Lung (tissue), 11 donors: ENCODE measurements at regions not wholly inside any gene's neighbourhood (a gene's known extent, or its start where the extent isn't known, plus 50 kb on each side); places are given as distances from the start of the nearest gene placed in this dataset.

Source experiments
- ATAC-seq: fragments of 200-7000 bp; cut with Tn5 transposase; one replicate; pipeline ENCODE4 v1.9.1; 2020; ENCODE audit warnings: moderate number of reproducible peaks; ENCODE audit not compliant: insufficient read depth, low FRiP score
- DNase-seq, 3 donors: peaks; one replicate each; pipeline ENCODE4 v3.0.0-alpha.2; 2013 to 2017
- H3K27ac ChIP-seq, 2 donors: one replicate each; pipeline ENCODE4 v1.5.1; 2013; ENCODE audit warnings: mild to moderate bottlenecking in 2 of 2, moderate library complexity in 2 of 2, control low read depth in 1 of 2, inconsistent platforms in 1 of 2, low read depth in 1 of 2, low read length in 1 of 2
- H3K27me3 ChIP-seq, 3 donors: one replicate each; pipeline ENCODE4 v1.5.1; 2013; ENCODE audit warnings: low read length in 2 of 3; ENCODE audit not compliant: control insufficient read depth in 3 of 3, insufficient read depth in 3 of 3
- H3K36me3 ChIP-seq, 4 donors: one replicate each; pipeline ENCODE4 v1.5.1; 2013; ENCODE audit warnings: low read length in 4 of 4, mild to moderate bottlenecking in 1 of 4, moderate library complexity in 1 of 4; ENCODE audit not compliant: control insufficient read depth in 4 of 4, insufficient read depth in 4 of 4
- H3K4me1 ChIP-seq, 5 donors: one replicate each; pipeline ENCODE4 v1.5.1; 2013; ENCODE audit warnings: low read length in 5 of 5, mild to moderate bottlenecking in 2 of 5, moderate library complexity in 1 of 5; ENCODE audit not compliant: control insufficient read depth in 5 of 5, insufficient read depth in 5 of 5
- H3K4me3 ChIP-seq: one replicate; pipeline ENCODE4 v1.5.1; 2013; ENCODE audit warnings: mild to moderate bottlenecking, control low read depth, moderate library complexity
- H3K9ac ChIP-seq, 2 donors: one replicate each; pipeline ENCODE4 v1.5.1; 2013; ENCODE audit warnings: low read length in 2 of 2, control low read depth in 1 of 2; ENCODE audit not compliant: insufficient read depth in 1 of 2
- H3K9me3 ChIP-seq, 4 donors: one replicate each; pipeline ENCODE4 v1.5.1; 2013; ENCODE audit warnings: low read length in 3 of 4, mild to moderate bottlenecking in 1 of 4, moderate library complexity in 1 of 4; ENCODE audit not compliant: control insufficient read depth in 4 of 4, insufficient read depth in 3 of 4
- WGBS, 2 donors: extraction: QIAGEN DNeasy Blood & Tissue Kit; methylation state at CpG; one replicate each; pipeline ENCODE4 v1.1.7; 2013; 5-methylcytosine and 5-hydroxymethylcytosine counted together
- TF ChIP-seq, protein P1 (sequence below): IDR thresholded peaks from 2 replicates; pipeline ENCODE4 v1.5.1; 2012; ENCODE audit warnings: mild to moderate bottlenecking; ENCODE audit errors: control extremely low read depth, extremely low read depth
- donor health status: control.
- donor health status: control.
- donor health status: Bipolar disorder and iron deficiency.
- donor health status: healthy.
- donor health status: DM: yes; HTN: yes; CAD: no.

GRCh38 chr2:71928734-71929481, 218.8 kb downstream of the CYP26B1 start:
- ATAC-seq (no peak), DNase-seq (no peak)
- H3K4me1 ChIP-seq, result peaks cover 0 to 7% (median 0%) of the 10 kb centered on the region in 5 donors
- H3K9me3 ChIP-seq, result no peaks in the 10 kb centered on the region
- H3K9ac ChIP-seq, result no peak overlapping the region
- H3K27ac ChIP-seq, result no peak overlapping the region
- no peaks in the 10 kb centered on the region for H3K36me3 ChIP-seq
- no peaks in the 10 kb centered on the region for H3K27me3 ChIP-seq
- 93 to 94% methylated on average over 11 of the region's 11 CpGs for WGBS, 2 donors
- H3K4me3 ChIP-seq, result no peak overlapping the region
- TF ChIP-seq, protein P1, sequence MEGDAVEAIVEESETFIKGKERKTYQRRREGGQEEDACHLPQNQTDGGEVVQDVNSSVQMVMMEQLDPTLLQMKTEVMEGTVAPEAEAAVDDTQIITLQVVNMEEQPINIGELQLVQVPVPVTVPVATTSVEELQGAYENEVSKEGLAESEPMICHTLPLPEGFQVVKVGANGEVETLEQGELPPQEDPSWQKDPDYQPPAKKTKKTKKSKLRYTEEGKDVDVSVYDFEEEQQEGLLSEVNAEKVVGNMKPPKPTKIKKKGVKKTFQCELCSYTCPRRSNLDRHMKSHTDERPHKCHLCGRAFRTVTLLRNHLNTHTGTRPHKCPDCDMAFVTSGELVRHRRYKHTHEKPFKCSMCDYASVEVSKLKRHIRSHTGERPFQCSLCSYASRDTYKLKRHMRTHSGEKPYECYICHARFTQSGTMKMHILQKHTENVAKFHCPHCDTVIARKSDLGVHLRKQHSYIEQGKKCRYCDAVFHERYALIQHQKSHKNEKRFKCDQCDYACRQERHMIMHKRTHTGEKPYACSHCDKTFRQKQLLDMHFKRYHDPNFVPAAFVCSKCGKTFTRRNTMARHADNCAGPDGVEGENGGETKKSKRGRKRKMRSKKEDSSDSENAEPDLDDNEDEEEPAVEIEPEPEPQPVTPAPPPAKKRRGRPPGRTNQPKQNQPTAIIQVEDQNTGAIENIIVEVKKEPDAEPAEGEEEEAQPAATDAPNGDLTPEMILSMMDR, result no peak

DNA sequence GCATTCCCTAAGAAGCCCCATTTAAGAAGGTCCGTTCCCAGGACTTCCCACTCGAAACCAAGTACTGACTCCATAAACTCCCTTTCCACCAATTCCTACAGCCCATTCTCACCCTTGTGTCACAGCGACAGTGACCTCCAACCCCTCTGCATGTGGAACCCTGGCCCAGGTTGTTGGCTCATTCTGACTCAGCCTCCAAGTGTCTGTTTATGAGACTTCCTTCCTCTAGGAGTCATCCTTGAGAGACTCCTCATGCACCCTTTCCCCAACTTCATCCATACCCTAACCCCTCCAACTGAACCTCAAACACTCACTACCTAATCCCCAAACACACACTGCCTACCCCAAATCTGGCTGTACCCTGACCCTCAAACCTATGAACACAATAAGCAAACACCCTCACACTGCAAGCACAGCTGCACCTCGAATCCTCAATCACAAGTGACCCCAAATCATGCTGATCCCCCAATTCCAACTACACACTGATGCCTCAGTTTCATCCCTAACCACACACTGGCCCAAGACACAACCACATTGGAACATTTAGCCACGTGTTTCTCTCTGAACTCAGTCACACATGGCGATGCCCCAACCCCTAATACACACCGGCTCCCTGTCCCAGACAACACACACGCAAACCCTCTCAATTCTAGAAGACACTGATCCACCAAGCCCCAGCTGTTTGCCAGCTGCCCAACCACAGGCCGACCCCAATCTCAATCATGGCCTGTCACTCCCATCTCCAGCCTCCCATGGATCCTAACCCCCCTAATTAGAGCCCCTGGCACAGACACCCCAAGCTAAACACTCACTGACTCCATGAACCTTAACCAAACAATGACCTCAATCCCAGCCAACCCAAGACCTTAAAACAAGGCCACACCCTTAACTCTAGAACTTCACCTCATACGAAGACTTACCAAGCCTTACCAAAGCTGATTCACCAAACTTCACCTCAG, 219.6 kb downstream of the CYP26B1 start:
- H3K9ac ChIP-seq, result no peak overlapping the region
- no peaks in the 10 kb centered on the region for H3K36me3 ChIP-seq
- no peak overlapping the region for H3K4me3 ChIP-seq
- H3K4me1 ChIP-seq, result peaks cover 0 to 7% (median 0%) of the 10 kb centered on the region in 5 donors
- H3K27ac ChIP-seq, result no peak overlapping the region
- H3K27me3 ChIP-seq, result no peaks in the 10 kb centered on the region
- ATAC-seq (no peak), DNase-seq (no peak)
- TF ChIP-seq, protein P1, result no peak
- no peaks in the 10 kb centered on the region for H3K9me3 ChIP-seq
- WGBS, 2 donors, result 91 to 93% methylated on average over 10 of the region's 10 CpGs

DNA sequence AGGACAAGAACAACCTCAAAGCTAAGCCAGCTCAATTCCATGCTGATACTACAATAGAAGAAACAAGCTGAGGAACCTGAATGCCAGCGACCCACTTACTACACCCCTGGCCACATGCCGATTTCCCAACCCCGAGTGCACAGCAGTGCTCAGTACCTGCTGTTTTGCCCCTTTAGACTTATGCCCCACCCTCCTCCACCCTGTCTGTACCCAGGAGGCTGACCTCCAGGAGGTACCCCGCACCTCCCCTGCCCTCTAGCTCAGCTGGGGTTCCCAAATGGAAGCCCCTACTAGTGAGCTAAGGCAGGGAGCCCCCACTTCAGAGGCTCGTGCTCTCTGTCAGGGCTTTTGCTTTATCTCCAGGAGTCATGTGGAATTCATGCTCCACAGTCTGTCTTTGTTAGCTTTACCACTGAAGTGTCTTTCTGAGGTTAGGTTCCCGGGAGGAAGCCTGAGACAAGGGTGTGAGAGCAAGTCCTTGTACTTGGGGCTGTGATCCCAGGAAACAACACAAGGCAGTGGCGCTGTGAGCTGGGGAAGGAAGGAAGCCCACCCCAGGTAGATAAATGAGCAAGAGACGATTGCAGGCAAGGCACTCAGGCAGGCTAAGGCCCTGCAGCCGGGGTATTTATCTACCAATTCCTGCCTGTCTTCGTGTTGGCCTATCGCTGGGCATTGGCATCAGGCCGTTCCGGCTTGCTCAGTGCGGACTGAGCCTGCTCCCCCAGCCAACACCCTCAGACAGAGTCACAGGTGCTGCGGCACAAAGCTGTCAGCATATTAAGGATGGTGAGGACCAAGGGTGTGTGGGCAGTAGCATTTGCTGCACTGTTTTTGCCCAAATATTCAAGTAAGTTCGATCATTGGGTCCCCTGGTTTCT, 220.5 kb downstream of the CYP26B1 start:
- DNase-seq, result peak in 1 of 3 donors; percentile 43
- TF ChIP-seq, protein P1, result no peak

More for the DNA sequence above, 220.5 kb downstream of the CYP26B1 start:
- H3K9ac ChIP-seq, result no peak overlapping the region
- H3K27ac ChIP-seq, result no peak overlapping the region
- no peak for ATAC-seq
- no peaks in the 10 kb centered on the region for H3K36me3 ChIP-seq
- H3K9me3 ChIP-seq, result no peaks in the 10 kb centered on the region
- no peaks in the 10 kb centered on the region for H3K27me3 ChIP-seq
- WGBS, 2 donors, result 77 to 86% methylated on average over 16 of the region's 16 CpGs
- H3K4me3 ChIP-seq, result no peak overlapping the region
- H3K4me1 ChIP-seq, result peaks cover 0 to 7% (median 0%) of the 10 kb centered on the region in 5 donors
